LNCAP (cell line): ENCODE measurements at regions not wholly inside any gene's neighbourhood (a gene's known extent, or its start where the extent isn't known, plus 50 kb on each side); places are given as distances from the start of the nearest gene placed in this dataset.

Experiments
- TF ChIP-seq, protein P1 (sequence below): fragments of 450-650 bp; IDR thresholded peaks from 2 replicates; pipeline ENCODE4 v1.5.1; 2017; ENCODE audit warnings: mild to moderate bottlenecking

DNA sequence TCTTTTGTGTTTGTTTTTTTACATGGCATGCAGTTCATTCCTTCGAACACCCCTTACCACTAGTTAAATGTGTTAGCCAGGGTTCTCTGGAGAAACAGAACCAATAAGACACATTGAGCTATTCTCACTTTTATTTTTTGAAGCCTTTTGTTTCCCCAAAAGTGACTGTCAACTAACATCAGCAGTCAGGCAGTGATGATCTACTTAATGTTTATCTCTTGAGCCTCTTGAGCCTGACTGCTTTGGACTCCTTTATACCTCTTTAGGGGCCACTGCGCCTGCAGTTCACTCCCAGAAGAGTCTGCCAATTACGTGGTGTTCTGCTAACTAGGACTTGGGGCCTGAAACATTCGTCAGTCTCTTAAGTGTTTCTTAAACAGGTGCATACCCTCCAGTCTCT lies 163.7 kb upstream of the FLRT2 start:
- TF ChIP-seq, protein P1, sequence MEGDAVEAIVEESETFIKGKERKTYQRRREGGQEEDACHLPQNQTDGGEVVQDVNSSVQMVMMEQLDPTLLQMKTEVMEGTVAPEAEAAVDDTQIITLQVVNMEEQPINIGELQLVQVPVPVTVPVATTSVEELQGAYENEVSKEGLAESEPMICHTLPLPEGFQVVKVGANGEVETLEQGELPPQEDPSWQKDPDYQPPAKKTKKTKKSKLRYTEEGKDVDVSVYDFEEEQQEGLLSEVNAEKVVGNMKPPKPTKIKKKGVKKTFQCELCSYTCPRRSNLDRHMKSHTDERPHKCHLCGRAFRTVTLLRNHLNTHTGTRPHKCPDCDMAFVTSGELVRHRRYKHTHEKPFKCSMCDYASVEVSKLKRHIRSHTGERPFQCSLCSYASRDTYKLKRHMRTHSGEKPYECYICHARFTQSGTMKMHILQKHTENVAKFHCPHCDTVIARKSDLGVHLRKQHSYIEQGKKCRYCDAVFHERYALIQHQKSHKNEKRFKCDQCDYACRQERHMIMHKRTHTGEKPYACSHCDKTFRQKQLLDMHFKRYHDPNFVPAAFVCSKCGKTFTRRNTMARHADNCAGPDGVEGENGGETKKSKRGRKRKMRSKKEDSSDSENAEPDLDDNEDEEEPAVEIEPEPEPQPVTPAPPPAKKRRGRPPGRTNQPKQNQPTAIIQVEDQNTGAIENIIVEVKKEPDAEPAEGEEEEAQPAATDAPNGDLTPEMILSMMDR: no peak

DNA sequence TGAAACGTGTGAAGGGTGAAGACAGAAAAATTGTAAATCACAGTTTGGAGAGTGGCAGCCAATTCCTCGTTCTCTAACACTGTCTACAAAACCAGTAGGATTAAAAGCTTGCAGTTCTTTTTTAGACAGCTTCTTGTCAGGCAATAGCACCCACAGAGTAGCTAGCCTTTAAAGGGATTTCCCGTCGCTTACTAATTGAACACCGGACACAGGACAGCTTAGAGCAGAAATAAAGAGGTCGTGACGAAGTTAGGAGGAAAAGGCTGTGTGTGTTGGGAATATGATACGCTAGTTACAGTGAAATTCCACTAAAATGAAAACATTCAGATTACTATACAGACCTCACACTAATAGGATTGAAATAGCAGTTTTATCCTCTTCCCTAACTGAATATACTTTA lies 149.1 kb upstream of the FLRT2 start:
- TF ChIP-seq, protein P1: no peak

DNA sequence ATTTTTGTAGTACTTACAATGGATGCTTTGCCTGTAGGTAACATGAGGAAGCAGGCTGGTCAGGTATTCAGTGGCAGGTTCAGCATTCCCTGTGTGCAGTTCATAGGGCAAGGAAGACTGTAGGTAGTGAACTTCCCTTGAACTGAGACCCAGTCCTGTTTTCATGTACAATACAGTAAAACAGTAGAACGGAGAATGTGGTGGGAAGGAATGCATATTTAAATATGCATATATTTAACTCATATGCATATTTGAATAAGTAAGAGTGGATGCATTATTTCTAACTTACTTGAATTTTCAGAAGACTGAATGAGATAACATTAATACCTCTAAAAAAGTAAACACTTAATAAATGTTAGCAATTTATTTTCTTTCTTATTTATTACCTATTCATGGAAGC lies 147.6 kb upstream of the FLRT2 start:
- TF ChIP-seq, protein P1: no peak

DNA sequence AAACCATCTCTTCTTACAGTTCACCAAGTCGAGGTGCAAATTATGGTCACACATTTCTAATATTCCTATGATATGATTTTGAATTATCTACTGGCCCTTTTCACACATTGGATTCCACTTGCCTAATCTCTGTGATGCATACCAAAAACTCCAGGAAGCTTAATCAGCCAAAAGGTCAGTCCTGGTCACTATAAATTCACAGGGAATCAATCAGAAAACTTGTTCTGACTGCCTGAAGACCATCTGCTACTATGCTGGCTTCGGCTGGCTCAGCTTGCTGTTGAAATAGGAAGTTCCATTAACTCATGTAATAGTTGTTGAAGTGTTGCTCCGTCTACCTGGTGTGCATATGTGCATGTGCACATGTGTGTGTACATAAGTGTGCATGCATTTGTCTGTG lies 142.8 kb upstream of the FLRT2 start:
- TF ChIP-seq, protein P1: no peak

DNA sequence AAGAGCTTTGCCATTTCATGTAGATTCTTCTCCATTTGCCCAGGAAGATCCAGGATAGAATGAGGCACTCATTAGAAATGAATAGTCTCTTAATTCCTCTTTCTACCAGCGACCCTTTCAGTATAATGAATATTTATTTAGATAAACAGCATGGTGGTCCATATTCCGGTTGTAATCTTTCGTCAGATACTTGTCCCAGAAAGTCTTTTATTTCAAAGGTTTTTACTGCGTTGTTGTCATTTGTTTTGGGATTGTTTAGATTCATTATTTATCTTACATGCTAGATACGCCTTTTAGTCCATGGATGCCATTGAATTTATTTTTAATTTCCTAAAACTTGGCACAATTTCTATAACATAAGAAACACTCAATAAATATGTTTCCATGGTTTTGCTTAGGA lies 139.7 kb upstream of the FLRT2 start:
- TF ChIP-seq, protein P1: no peak

DNA sequence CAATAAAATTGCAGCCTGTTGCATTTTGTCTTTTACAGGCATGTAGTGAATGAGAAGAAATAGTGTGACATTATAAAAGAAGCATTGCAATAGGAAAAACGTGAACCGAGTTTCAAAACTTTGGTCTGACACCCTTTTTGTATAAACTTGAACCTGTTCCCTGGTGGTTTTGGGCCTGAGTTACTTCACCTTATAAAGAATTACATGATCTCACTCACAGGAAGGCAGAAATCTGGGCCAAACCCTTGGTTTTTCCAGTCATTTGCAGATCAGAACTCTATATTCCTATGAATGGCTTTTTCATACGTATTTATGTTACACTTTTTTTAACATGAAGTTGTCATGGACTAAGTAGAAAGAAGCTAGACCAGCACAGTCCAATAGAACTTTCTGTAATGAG lies 138.5 kb upstream of the FLRT2 start:
- TF ChIP-seq, protein P1: no peak

DNA sequence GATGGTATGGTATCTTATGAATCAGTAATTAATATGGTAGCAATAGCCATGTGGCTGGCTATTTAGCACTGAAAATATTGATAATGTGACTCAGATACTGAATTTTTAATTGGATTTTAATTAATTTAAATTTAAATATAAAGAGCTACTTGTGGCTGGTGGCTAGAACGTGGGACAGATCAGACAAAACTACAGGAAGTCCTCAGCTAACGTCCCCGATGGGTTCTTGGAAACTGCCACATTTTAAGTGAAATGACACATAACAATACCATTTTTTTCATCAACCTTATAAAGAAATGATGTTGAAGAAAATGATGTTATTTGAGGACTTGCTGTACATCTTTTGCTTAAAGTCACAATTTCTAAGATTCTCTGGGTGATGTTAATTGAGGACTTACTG lies 138.1 kb upstream of the FLRT2 start:
- TF ChIP-seq, protein P1: no peak

DNA sequence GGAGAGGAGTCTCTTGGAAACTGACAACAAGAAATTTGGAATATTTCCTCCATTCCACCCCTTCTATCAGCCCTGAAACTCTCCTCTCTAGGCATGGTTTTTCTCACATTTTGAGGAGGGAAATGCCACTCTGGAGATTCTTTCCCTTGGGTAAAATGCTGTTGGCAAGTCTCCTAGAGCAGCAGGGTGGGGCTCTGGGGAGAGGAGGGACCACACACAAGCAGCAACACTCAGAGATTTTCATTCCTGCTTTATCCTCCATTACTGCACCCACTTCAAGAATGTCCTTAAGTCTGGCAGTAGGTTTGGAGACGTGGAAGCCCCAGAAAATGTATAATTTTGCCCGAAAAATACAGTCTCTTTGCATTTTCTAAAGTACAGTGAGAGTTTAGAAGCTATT lies 130.8 kb upstream of the FLRT2 start:
- TF ChIP-seq, protein P1: no peak
